ENCODE measurements at regions not wholly inside any gene's neighbourhood (a gene's known extent, or its start where the extent isn't known, plus 50 kb on each side); places are given as distances from the start of the nearest gene placed in this dataset.

GRCh38 chr1:38657207-38657840 is 202.2 kb downstream of the RRAGC start:
- no TSS peak for BruUV-seq (replicated peaks)
- H3K4me1 Mint-ChIP-seq (ENCODE audit: low read depth, unreplicated experiment) = no peaks in the 10 kb centered on the region
- CTCF ChIA-PET = interaction anchor here (0.7 kb wide), 1 partner anchor 165 kb away, joined by 4 read pairs; no protein-coding TSS in a partner anchor
- DNase-seq = no peak
- no peak for TF ChIP-seq CTCF (IDR thresholded peaks at IDR 0.05; ENCODE audit: unreplicated experiment)
- H3K27ac Mint-ChIP-seq (ENCODE audit: unreplicated experiment) = no peak overlapping the region
- H3K36me3 Mint-ChIP-seq (ENCODE audit: insufficient read depth, unreplicated experiment) = no peaks in the 10 kb centered on the region
- H3K27me3 Mint-ChIP-seq (ENCODE audit: unreplicated experiment) = peaks cover 66% of the 10 kb centered on the region
- intact Hi-C loops (cut with micrococcal nuclease; ENCODE audit: unreplicated experiment) = no loop called here
- H3K9me3 Mint-ChIP-seq (ENCODE audit: low read depth, unreplicated experiment) = no peaks in the 10 kb centered on the region
- H3K4me3 Mint-ChIP-seq (ENCODE audit: low read depth, unreplicated experiment) = no peak overlapping the region

DNA sequence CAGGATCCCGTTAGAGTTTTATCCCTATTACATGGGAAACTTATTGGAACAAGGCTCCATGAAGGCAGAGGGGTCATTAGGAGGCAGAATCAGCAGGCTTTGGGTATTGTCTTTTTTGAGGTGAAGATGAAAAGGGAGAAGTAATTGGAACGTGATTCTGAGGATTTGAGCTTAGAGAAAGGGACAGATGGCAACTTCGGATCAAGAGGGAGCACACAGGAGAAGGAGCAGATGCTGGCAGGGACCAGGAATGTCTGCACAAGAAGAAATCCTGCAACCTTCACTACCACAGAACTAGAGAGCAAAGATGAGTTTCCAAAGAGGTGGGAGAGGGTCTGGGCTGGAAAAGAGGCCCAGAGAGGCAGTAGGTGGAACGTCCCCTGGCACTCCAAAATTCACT is 202.8 kb downstream of the RRAGC start:
- Mint-ChIP-seq H3K27me3 (ENCODE audit: unreplicated experiment) (peaks cover 71% of the 10 kb centered on the region), H3K4me1 (ENCODE audit: low read depth, unreplicated experiment) (no peaks in the 10 kb centered on the region), H3K27ac (ENCODE audit: unreplicated experiment) (no peak overlapping the region), H3K36me3 (ENCODE audit: insufficient read depth, unreplicated experiment) (no peaks in the 10 kb centered on the region), H3K4me3 (ENCODE audit: low read depth, unreplicated experiment) (no peak overlapping the region), H3K9me3 (ENCODE audit: low read depth, unreplicated experiment) (no peaks in the 10 kb centered on the region)
- intact Hi-C loops (cut with micrococcal nuclease; ENCODE audit: unreplicated experiment) = no loop called here
- BruUV-seq (replicated peaks) = no TSS peak
- DNase-seq = no peak
- TF ChIP-seq CTCF (IDR thresholded peaks at IDR 0.05; ENCODE audit: unreplicated experiment) = no peak
- CTCF ChIA-PET = no interaction called here

DNA sequence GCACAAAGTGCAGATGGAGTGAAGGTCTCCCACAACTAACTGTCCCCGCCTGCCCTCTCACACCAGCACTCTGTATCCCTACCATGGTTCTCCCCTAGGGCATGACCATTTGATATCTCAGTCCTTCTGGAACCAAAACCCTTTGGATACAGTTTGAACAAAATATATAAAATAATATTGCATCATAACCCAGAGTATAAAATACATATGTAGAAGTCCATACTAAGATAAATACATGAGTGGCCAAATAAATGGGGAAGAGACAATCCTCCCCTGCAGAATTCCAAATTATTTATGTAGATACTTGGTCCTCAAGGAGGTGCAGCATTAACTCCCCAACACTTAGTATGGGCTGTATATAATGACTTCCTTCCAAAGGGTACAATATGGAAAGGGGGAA is 207.4 kb downstream of the RRAGC start:
- no TSS peak for BruUV-seq (replicated peaks)

DNA sequence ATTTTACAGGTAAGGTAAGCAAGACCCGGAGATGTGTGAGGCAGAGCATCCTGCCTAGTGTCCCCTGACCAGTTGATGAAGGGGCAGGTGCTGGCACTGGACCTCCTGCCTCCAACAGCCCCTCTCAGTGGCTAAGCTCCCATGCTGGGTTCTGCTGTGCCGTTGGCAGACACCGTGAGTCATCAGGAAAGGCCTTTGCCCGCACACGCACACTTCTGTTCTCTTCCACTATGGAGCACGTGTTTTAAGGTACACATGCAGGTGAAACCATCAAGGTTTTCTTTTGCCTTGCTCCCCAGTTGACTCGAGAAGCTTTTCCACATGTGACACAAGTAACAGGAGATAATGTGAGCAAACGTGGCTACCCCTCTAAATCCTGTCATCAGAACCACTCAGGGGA is 207.9 kb downstream of the RRAGC start:
- CTCF ChIA-PET = no interaction called here
- no peak for TF ChIP-seq CTCF (IDR thresholded peaks at IDR 0.05; ENCODE audit: unreplicated experiment)
- no peaks in the 10 kb centered on the region for H3K9me3 Mint-ChIP-seq (ENCODE audit: low read depth, unreplicated experiment)
- no peak overlapping the region for H3K27ac Mint-ChIP-seq (ENCODE audit: unreplicated experiment)
- DNase-seq = no peak
- no TSS peak for BruUV-seq (replicated peaks)
- peaks cover 86% of the 10 kb centered on the region for H3K27me3 Mint-ChIP-seq (ENCODE audit: unreplicated experiment)
- H3K4me1 Mint-ChIP-seq (ENCODE audit: low read depth, unreplicated experiment) = no peaks in the 10 kb centered on the region
- H3K36me3 Mint-ChIP-seq (ENCODE audit: insufficient read depth, unreplicated experiment) = no peaks in the 10 kb centered on the region
- H3K4me3 Mint-ChIP-seq (ENCODE audit: low read depth, unreplicated experiment) = no peak overlapping the region
- intact Hi-C loops (cut with micrococcal nuclease; ENCODE audit: unreplicated experiment) = no loop called here

More for the DNA sequence above, 207.4 kb downstream of the RRAGC start:
- no peaks in the 10 kb centered on the region for H3K9me3 Mint-ChIP-seq (ENCODE audit: low read depth, unreplicated experiment)
- DNase-seq = no peak
- no peak overlapping the region for H3K27ac Mint-ChIP-seq (ENCODE audit: unreplicated experiment)
- no peak for TF ChIP-seq CTCF (IDR thresholded peaks at IDR 0.05; ENCODE audit: unreplicated experiment)
- CTCF ChIA-PET = no interaction called here
- H3K36me3 Mint-ChIP-seq (ENCODE audit: insufficient read depth, unreplicated experiment) = no peaks in the 10 kb centered on the region
- H3K27me3 Mint-ChIP-seq (ENCODE audit: unreplicated experiment) = peaks cover 90% of the 10 kb centered on the region
- no peak overlapping the region for H3K4me3 Mint-ChIP-seq (ENCODE audit: low read depth, unreplicated experiment)
- intact Hi-C loops (cut with micrococcal nuclease; ENCODE audit: unreplicated experiment) = no loop called here
- no peaks in the 10 kb centered on the region for H3K4me1 Mint-ChIP-seq (ENCODE audit: low read depth, unreplicated experiment)

Data from Calu3 (cell line).